ENCODE measurements at regions not wholly inside any gene's neighbourhood (a gene's known extent, or its start where the extent isn't known, plus 50 kb on each side); places are given as distances from the start of the nearest gene placed in this dataset.

GRCh38 chr3:157574531-157574930 lies 71.3 kb upstream of the VEPH1 start:
- ATAC-seq: no peak
- Histone ChIP-seq H2AFZ (ENCODE audit: low read depth, low read length) (no peak overlapping the region; the same call in 1 of the 2 replicates), H3K4me3 (no peak overlapping the region), H3K4me1 (replicated peaks in 1 of 2; ENCODE audit: control insufficient read depth in 2 of 2, insufficient read depth in 2 of 2, low read length in 2 of 2) (no peaks in the 10 kb centered on the region), H3K4me2 (ENCODE audit: insufficient read depth, low read length) (no peak overlapping the region), H3K27ac (ENCODE audit: extremely low read depth, low read depth, low read length) (no peak overlapping the region), H3K27me3 (ENCODE audit: control insufficient read depth in 2 of 2, insufficient read depth in 2 of 2, low read length in 2 of 2) (no peaks in the 10 kb centered on the region), H3K9me1 (ENCODE audit: control insufficient read depth, insufficient read depth, low read length) (no peaks in the 10 kb centered on the region), H3K9ac (ENCODE audit: insufficient read depth in 1 of 2, low read depth in 2 of 2, low read length in 2 of 2) (no peak overlapping the region), H4K20me1 (replicated peaks; ENCODE audit: control insufficient read depth, insufficient read depth, low read length) (no peaks in the 10 kb centered on the region), H3K9me3 (replicated peaks; ENCODE audit: control insufficient read depth, insufficient read depth, low read depth, low read length) (no peaks in the 10 kb centered on the region), H3K36me3 (ENCODE audit: control insufficient read depth, insufficient read depth, low read length) (no peaks in the 10 kb centered on the region), H3K79me2 (ENCODE audit: control insufficient read depth, insufficient read depth, low read length) (no peaks in the 10 kb centered on the region)
- in situ Hi-C loops (cut with MboI) (no loop called here), intact Hi-C loops (cut with micrococcal nuclease) (no loop called here)
- POLR2A ChIA-PET: no interaction called here
- CTCF ChIA-PET (ENCODE audit: low intra/inter-chr PET ratio): no interaction called here
- TF ChIP-seq TEAD1 (CRISPR knock-in tag; IDR thresholded peaks at IDR 0.05): no peak
- TF ChIP-seq ZNF398 (CRISPR knock-in tag; IDR thresholded peaks at IDR 0.05): no peak
- peak; percentile 48 for TF ChIP-seq MEIS2 (IDR thresholded peaks at IDR 0.05; ENCODE audit: partially characterized antibody)
- no peak for TF ChIP-seq ZNF311 (CRISPR knock-in tag; IDR thresholded peaks at IDR 0.05)
- no peak for TF ChIP-seq KDM2B (CRISPR knock-in tag; IDR thresholded peaks at IDR 0.05)
- TF ChIP-seq TCF3 (CRISPR knock-in tag; IDR thresholded peaks at IDR 0.05): no peak
- TF ChIP-seq MYC (IDR thresholded peaks at IDR 0.05; ENCODE audit: low read depth, low read length): no peak
- no peak for TF ChIP-seq MYC (CRISPR knock-in tag; IDR thresholded peaks at IDR 0.05; ENCODE audit: borderline replicate concordance, low read depth)
- TF ChIP-seq PBX2 (CRISPR knock-in tag; IDR thresholded peaks at IDR 0.05; ENCODE audit: low read depth): no peak
- TF ChIP-seq PBX2 (tag; conservative IDR thresholded peaks at IDR 0.05; ENCODE audit: low read depth): peak; percentile 63; the same call in 1 of the 2 replicates
- TF ChIP-seq ZNF175 (CRISPR knock-in tag; IDR thresholded peaks at IDR 0.05; ENCODE audit: low read depth): no peak
- TF ChIP-seq, protein P1, sequence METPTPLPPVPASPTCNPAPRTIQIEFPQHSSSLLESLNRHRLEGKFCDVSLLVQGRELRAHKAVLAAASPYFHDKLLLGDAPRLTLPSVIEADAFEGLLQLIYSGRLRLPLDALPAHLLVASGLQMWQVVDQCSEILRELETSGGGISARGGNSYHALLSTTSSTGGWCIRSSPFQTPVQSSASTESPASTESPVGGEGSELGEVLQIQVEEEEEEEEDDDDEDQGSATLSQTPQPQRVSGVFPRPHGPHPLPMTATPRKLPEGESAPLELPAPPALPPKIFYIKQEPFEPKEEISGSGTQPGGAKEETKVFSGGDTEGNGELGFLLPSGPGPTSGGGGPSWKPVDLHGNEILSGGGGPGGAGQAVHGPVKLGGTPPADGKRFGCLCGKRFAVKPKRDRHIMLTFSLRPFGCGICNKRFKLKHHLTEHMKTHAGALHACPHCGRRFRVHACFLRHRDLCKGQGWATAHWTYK (CRISPR knock-in tag; IDR thresholded peaks at IDR 0.05): no peak
- TF ChIP-seq, protein P2, sequence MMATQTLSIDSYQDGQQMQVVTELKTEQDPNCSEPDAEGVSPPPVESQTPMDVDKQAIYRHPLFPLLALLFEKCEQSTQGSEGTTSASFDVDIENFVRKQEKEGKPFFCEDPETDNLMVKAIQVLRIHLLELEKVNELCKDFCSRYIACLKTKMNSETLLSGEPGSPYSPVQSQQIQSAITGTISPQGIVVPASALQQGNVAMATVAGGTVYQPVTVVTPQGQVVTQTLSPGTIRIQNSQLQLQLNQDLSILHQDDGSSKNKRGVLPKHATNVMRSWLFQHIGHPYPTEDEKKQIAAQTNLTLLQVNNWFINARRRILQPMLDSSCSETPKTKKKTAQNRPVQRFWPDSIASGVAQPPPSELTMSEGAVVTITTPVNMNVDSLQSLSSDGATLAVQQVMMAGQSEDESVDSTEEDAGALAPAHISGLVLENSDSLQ (IDR thresholded peaks at IDR 0.05): peak; percentile 39; the same call in 1 of the 2 replicates
- TF ChIP-seq ATF4 (CRISPR knock-in tag; IDR thresholded peaks at IDR 0.05): no peak
- no peak for TF ChIP-seq PHB2 (IDR thresholded peaks at IDR 0.05; ENCODE audit: low read depth)
- TF ChIP-seq CHD2 (IDR thresholded peaks at IDR 0.05; ENCODE audit: low read depth, low read length): no peak
- no TSS peak for BruUV-seq (replicated peaks)
- no peak for DNase-seq (ENCODE audit: extremely low read depth in 1 of 4, low spot score in 3 of 4)
- 4% methylated on average over 3 of the region's 3 CpGs for WGBS (ENCODE audit: insufficient coverage, low coverage, missing lambda C conversion rate)
- FAIRE-seq: no peak
